ENCODE measurements at regions not wholly inside any gene's neighbourhood (a gene's known extent, or its start where the extent isn't known, plus 50 kb on each side); places are given as distances from the start of the nearest gene placed in this dataset.
"Not testable (repeated sequence)": the region's sequence is repeated elsewhere in the genome, so short reads cannot be mapped to it uniquely, and the experiment has no call there.

DNA sequence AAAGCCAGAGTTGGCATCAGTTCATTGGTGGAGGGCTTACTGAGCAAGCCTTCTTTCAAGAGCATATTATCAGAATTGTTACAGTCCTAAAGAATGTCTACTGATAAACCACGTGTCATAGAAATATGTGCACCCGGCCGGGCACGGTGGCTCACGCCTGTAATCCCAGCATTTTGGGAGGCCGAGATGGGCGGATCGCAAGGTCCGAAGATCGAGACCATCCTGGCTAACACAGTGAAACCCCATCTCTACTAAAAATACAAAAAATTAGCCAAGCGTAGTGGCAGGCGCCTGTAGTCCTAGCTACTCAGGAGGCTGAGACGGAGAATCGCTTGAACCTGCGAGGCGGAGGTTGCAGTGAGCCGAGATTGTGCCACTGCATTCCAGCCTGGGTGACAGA is 66.4 kb upstream of the SLC66A3 start:
- TF ChIP-seq, protein P1, sequence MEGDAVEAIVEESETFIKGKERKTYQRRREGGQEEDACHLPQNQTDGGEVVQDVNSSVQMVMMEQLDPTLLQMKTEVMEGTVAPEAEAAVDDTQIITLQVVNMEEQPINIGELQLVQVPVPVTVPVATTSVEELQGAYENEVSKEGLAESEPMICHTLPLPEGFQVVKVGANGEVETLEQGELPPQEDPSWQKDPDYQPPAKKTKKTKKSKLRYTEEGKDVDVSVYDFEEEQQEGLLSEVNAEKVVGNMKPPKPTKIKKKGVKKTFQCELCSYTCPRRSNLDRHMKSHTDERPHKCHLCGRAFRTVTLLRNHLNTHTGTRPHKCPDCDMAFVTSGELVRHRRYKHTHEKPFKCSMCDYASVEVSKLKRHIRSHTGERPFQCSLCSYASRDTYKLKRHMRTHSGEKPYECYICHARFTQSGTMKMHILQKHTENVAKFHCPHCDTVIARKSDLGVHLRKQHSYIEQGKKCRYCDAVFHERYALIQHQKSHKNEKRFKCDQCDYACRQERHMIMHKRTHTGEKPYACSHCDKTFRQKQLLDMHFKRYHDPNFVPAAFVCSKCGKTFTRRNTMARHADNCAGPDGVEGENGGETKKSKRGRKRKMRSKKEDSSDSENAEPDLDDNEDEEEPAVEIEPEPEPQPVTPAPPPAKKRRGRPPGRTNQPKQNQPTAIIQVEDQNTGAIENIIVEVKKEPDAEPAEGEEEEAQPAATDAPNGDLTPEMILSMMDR (IDR thresholded peaks at IDR 0.05): not testable (repeated sequence)
- not testable (repeated sequence) for TF ChIP-seq POLR2A (IDR thresholded peaks at IDR 0.05); POLR2AphosphoS5 (IDR thresholded peaks at IDR 0.05; ENCODE audit: insufficient read depth in 1 of 2, low read depth in 1 of 2)
